Neural progenitor cell (in vitro differentiated cells): ENCODE measurements at regions not wholly inside any gene's neighbourhood (a gene's known extent, or its start where the extent isn't known, plus 50 kb on each side); places are given as distances from the start of the nearest gene placed in this dataset.
A peak's percentile ranks its signal among the peaks of the same experiment; 100 is the strongest.

ENCODE experiments used
- DNase-seq: peaks from one replicate; pipeline ENCODE4 v3.0.0-alpha.2; 2016; ENCODE audit warnings: low spot score
- H2AFZ ChIP-seq: fragments of 200-600 bp; sonication (generic); replicated peaks from 2 replicates; pipeline ENCODE4 v1.6.1; 2016; ENCODE audit warnings: antibody characterized with exemption
- H3F3A ChIP-seq: fragments of 200-600 bp; sonication (generic); 2 replicates; pipeline ENCODE4 v1.6.1; 2016; ENCODE audit warnings: antibody characterized with exemption, low read depth
- H3K27ac ChIP-seq: fragments of 200-600 bp; sonication (generic); 2 replicates; pipeline ENCODE4 v1.5.1; 2016; ENCODE audit warnings: mild to moderate bottlenecking
- H3K27me3 ChIP-seq: fragments of 200-600 bp; sonication (generic); 2 replicates; pipeline ENCODE4 v1.6.1; 2016; ENCODE audit warnings: mild to moderate bottlenecking, moderate library complexity
- H3K36me3 ChIP-seq: fragments of 200-600 bp; sonication (generic); 2 replicates; pipeline ENCODE4 v1.5.1; 2016
- H3K4me1 ChIP-seq: fragments of 200-600 bp; sonication (generic); 2 replicates; pipeline ENCODE4 v1.6.1; 2016; ENCODE audit warnings: mixed run types
- H3K4me2 ChIP-seq: fragments of 200-600 bp; sonication (generic); 2 replicates; pipeline ENCODE4 v1.6.1; 2016
- H3K4me3 ChIP-seq: fragments of 200-600 bp; sonication (generic); 2 replicates; pipeline ENCODE4 v1.5.1; 2016
- H3K79me2 ChIP-seq: fragments of 200-600 bp; sonication (generic); 2 replicates; pipeline ENCODE4 v1.6.1; 2016; ENCODE audit warnings: low read depth
- H3K9ac ChIP-seq: fragments of 200-600 bp; sonication (generic); 2 replicates; pipeline ENCODE4 v1.6.1; 2016
- H3K9me3 ChIP-seq: fragments of 200-600 bp; sonication (generic); 2 replicates; pipeline ENCODE4 v1.5.1; 2016; ENCODE audit warnings: low read depth
- H4K20me1 ChIP-seq: fragments of 200-600 bp; sonication (generic); 2 replicates; pipeline ENCODE4 v1.6.1; 2016; ENCODE audit warnings: low read depth
- H3K27ac Mint-ChIP-seq: 3 replicates; pipeline ENCODE4 v1.8.0; 2021; ENCODE audit warnings: mixed read lengths
- H3K27me3 Mint-ChIP-seq: 2 replicates; pipeline ENCODE4 v1.8.0; 2022; ENCODE audit warnings: low read depth, mild to moderate bottlenecking, inconsistent platforms, moderate library complexity, mixed read lengths; ENCODE audit not compliant: insufficient read depth
- H3K36me3 Mint-ChIP-seq: 3 replicates; pipeline ENCODE4 v1.8.0; 2021; ENCODE audit warnings: mixed read lengths
- H3K4me1 Mint-ChIP-seq: 3 replicates; pipeline ENCODE4 v1.8.0; 2021; ENCODE audit warnings: mixed read lengths
- H3K4me3 Mint-ChIP-seq: 3 replicates; pipeline ENCODE4 v1.8.0; 2021; ENCODE audit warnings: mild to moderate bottlenecking, moderate library complexity, mixed read lengths
- H3K9me3 Mint-ChIP-seq: 3 replicates; pipeline ENCODE4 v1.8.0; 2020; ENCODE audit warnings: mixed read lengths
- EZH2 ChIP-seq: fragments of 200-600 bp; sonication (generic); IDR thresholded peaks from 2 replicates; pipeline ENCODE4 v1.6.1; 2017; ENCODE audit warnings: antibody characterized with exemption, mild to moderate bottlenecking, moderate library complexity
- EZH2phosphoT487 ChIP-seq: fragments of 200-600 bp; sonication (generic); IDR thresholded peaks from 2 replicates; pipeline ENCODE4 v1.6.1; 2017; ENCODE audit warnings: antibody characterized with exemption
- TF ChIP-seq, protein P1 (sequence below): fragments of 200-600 bp; sonication (generic); IDR thresholded peaks from 2 replicates; pipeline ENCODE4 v1.5.1; 2017; ENCODE audit warnings: antibody characterized with exemption, mild to moderate bottlenecking

DNA sequence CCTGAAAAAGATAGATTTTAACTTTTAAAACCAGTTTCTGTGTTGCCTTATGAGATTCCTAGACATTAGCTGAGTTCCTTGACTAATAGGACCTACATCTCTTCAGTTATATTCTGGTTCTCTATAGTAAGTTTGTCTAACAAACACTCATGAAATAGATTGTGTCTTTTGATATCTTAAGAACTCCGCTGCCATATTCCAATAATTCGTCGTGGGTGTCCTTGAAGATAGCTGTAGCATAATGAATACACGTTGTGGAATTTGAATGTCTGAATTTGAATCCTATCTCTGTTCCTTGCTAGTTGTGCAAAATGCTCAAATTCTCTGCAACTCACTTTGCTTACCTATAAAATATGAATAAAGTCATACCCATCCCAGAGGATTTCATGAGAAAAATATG lies 176.8 kb upstream of the COL3A1 start:
- Mint-ChIP-seq H3K27ac (no peak overlapping the region), H3K4me3 (no peak overlapping the region), H3K36me3 (no peaks in the 10 kb centered on the region), H3K27me3 (peaks cover 2% of the 10 kb centered on the region), H3K9me3 (peaks cover 9% of the 10 kb centered on the region), H3K4me1 (no peaks in the 10 kb centered on the region)
- no peak for DNase-seq
- H4K20me1 ChIP-seq, result no peaks in the 10 kb centered on the region
- no peak overlapping the region for H3K27ac ChIP-seq
- no peak overlapping the region for H3K4me3 ChIP-seq
- TF ChIP-seq EZH2, result no peak
- TF ChIP-seq, protein P1, sequence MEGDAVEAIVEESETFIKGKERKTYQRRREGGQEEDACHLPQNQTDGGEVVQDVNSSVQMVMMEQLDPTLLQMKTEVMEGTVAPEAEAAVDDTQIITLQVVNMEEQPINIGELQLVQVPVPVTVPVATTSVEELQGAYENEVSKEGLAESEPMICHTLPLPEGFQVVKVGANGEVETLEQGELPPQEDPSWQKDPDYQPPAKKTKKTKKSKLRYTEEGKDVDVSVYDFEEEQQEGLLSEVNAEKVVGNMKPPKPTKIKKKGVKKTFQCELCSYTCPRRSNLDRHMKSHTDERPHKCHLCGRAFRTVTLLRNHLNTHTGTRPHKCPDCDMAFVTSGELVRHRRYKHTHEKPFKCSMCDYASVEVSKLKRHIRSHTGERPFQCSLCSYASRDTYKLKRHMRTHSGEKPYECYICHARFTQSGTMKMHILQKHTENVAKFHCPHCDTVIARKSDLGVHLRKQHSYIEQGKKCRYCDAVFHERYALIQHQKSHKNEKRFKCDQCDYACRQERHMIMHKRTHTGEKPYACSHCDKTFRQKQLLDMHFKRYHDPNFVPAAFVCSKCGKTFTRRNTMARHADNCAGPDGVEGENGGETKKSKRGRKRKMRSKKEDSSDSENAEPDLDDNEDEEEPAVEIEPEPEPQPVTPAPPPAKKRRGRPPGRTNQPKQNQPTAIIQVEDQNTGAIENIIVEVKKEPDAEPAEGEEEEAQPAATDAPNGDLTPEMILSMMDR, result no peak
- TF ChIP-seq EZH2phosphoT487, result no peak
- no peaks in the 10 kb centered on the region for H3K9me3 ChIP-seq
- no peaks in the 10 kb centered on the region for H3K4me1 ChIP-seq
- H3F3A ChIP-seq, result no peaks in the 10 kb centered on the region
- no peaks in the 10 kb centered on the region for H3K79me2 ChIP-seq
- no peak overlapping the region for H3K4me2 ChIP-seq
- H3K36me3 ChIP-seq, result no peaks in the 10 kb centered on the region
- no peaks in the 10 kb centered on the region for H3K27me3 ChIP-seq
- H2AFZ ChIP-seq, result no peak overlapping the region
- no peak overlapping the region for H3K9ac ChIP-seq

DNA sequence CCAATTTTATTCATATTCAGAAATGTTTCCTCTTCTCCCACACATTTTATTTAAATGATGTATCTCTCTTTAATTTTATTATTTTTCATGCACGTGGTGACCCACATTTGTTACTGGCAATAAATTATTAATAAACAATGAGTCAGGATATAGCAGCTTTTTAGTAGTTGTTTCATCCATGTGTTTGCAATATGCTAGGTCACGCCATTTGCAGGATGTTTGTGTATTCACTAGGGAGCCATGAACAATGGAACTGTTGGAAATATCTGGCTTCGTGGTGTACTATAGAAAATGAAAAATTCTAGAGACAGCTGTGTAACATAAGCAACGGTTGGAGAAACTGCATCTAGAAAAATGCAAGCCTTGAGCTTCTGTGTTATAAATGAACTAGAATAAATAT lies 176.0 kb upstream of the COL3A1 start:
- Histone ChIP-seq H3K9me3 (no peaks in the 10 kb centered on the region), H3K79me2 (no peaks in the 10 kb centered on the region), H3K9ac (no peak overlapping the region), H3K27me3 (no peaks in the 10 kb centered on the region), H3K36me3 (no peaks in the 10 kb centered on the region), H3K27ac (no peak overlapping the region), H3K4me1 (no peaks in the 10 kb centered on the region), H3F3A (no peaks in the 10 kb centered on the region), H3K4me2 (no peak overlapping the region), H2AFZ (no peak overlapping the region), H4K20me1 (no peaks in the 10 kb centered on the region), H3K4me3 (no peak overlapping the region)
- H3K27me3 Mint-ChIP-seq, result peaks cover 4% of the 10 kb centered on the region
- no peak overlapping the region for H3K4me3 Mint-ChIP-seq
- H3K9me3 Mint-ChIP-seq, result peaks cover 17% of the 10 kb centered on the region
- H3K4me1 Mint-ChIP-seq, result no peaks in the 10 kb centered on the region
- H3K27ac Mint-ChIP-seq, result no peak overlapping the region
- H3K36me3 Mint-ChIP-seq, result peaks cover 1% of the 10 kb centered on the region
- DNase-seq, result no peak
- TF ChIP-seq, protein P1, result no peak
- TF ChIP-seq EZH2, result no peak
- TF ChIP-seq EZH2phosphoT487, result no peak

DNA sequence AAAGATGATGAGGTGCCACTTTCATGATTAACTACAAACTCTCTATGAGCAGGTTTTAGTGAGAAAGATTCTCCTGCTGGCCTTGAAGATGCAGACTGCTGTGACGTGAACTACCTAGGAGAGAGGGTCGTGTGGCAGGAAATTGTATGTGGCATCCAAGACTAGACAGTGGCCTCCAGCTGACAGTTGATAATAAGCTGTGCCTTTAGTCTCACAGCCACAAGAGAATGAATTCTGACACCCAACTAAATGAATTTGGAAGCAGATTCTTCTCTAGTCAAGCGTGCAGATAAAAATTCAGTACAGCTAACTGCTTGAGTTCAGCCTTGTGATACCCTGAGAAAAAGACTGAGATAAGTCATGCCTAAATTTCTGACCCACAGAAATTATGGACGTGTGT lies 169.0 kb upstream of the COL3A1 start:
- TF ChIP-seq, protein P1, result no peak
- TF ChIP-seq EZH2phosphoT487, result no peak
- TF ChIP-seq EZH2, result no peak
- no peak overlapping the region for H3K4me3 ChIP-seq
- Mint-ChIP-seq H3K27me3 (peaks cover 4% of the 10 kb centered on the region), H3K4me1 (peaks cover 10% of the 10 kb centered on the region), H3K4me3 (no peak overlapping the region), H3K36me3 (peaks cover 1% of the 10 kb centered on the region), H3K27ac (peak overlapping the region; percentile 44), H3K9me3 (peaks cover 27% of the 10 kb centered on the region)
- H3K9me3 ChIP-seq, result no peaks in the 10 kb centered on the region
- H2AFZ ChIP-seq, result no peak overlapping the region
- no peaks in the 10 kb centered on the region for H4K20me1 ChIP-seq
- H3K27me3 ChIP-seq, result no peaks in the 10 kb centered on the region
- DNase-seq, result no peak
- H3K27ac ChIP-seq, result no peak overlapping the region
- no peaks in the 10 kb centered on the region for H3K36me3 ChIP-seq
- H3K4me1 ChIP-seq, result no peaks in the 10 kb centered on the region
- no peaks in the 10 kb centered on the region for H3K79me2 ChIP-seq
- no peaks in the 10 kb centered on the region for H3F3A ChIP-seq
- no peak overlapping the region for H3K4me2 ChIP-seq
- H3K9ac ChIP-seq, result no peak overlapping the region

DNA sequence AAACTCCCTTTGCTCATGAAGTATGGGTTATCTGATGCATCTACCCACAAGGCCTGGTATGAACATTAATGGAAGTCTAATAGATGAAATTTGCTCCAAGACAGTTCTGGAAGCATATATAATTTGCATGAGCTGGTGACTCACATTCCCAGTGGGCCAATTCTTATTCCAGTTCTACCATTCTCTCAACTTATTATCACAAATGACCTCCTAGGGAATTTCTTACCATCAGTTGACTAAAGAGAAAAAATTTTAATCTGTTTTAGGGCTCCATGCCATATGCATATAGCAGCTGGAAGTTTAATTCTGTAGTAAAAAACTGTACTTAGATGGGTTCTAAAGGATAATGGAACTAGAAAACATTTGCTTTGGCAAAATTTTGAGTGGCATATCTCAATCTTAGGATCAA lies 165.2 kb upstream of the COL3A1 start:
- H3K4me2 ChIP-seq, result no peak overlapping the region
- DNase-seq, result no peak

More for the DNA sequence above, 165.2 kb upstream of the COL3A1 start:
- H3K4me1 ChIP-seq, result no peaks in the 10 kb centered on the region
- H3K36me3 ChIP-seq, result no peaks in the 10 kb centered on the region
- no peak overlapping the region for H2AFZ ChIP-seq
- Mint-ChIP-seq H3K27me3 (no peaks in the 10 kb centered on the region), H3K27ac (no peak overlapping the region), H3K4me1 (peaks cover 10% of the 10 kb centered on the region), H3K9me3 (peaks cover 7% of the 10 kb centered on the region), H3K36me3 (no peaks in the 10 kb centered on the region), H3K4me3 (no peak overlapping the region)
- H3K27ac ChIP-seq, result no peak overlapping the region
- H3K9me3 ChIP-seq, result no peaks in the 10 kb centered on the region
- no peak overlapping the region for H3K4me3 ChIP-seq
- H3K9ac ChIP-seq, result no peak overlapping the region
- no peaks in the 10 kb centered on the region for H3K27me3 ChIP-seq
- no peaks in the 10 kb centered on the region for H3F3A ChIP-seq
- TF ChIP-seq EZH2 (no peak), EZH2phosphoT487 (no peak)
- H3K79me2 ChIP-seq, result no peaks in the 10 kb centered on the region
- no peaks in the 10 kb centered on the region for H4K20me1 ChIP-seq
